ENCODE measurements at regions not wholly inside any gene's neighbourhood (a gene's known extent, or its start where the extent isn't known, plus 50 kb on each side); places are given as distances from the start of the nearest gene placed in this dataset.

GRCh38 chr5:61653807-61654580, 321.9 kb downstream of the ZSWIM6 start:
- DNase-seq, result no peak

- DNase-seq, result no peak
These were observed 322.8 kb downstream of the ZSWIM6 start for GRCh38 chr5:61654876-61655275.

- no peak for DNase-seq
These were observed 325.0 kb downstream of the ZSWIM6 start for GRCh38 chr5:61657010-61657409.

- DNase-seq, result no peak
These were observed 325.6 kb downstream of the ZSWIM6 start for GRCh38 chr5:61657686-61658085.

- DNase-seq, result peak; percentile 78 to 87
These were observed 326.5 kb downstream of the ZSWIM6 start for GRCh38 chr5:61658592-61659008.

- no peak for DNase-seq
These were observed 327.2 kb downstream of the ZSWIM6 start for GRCh38 chr5:61659221-61659696.

DNA sequence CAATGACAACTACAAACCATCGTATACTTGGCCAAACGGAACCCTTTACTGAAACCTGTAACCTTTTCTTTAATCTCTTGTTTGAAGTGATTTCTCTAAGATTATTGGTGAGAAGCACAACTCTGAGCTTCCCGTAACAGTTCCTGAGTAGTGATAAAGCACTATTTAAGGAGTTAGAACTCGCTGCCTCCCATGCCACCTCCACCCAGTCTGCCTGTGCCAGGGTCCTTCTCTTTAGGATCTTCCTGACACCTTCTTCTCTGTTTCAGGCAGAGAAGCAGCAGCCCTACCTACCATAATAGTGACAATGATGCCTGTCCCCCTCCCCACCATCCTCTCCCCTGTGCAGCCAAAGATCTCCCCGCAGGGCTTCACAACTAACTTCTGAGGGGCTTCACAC, 330.6 kb downstream of the ZSWIM6 start:
- DNase-seq, result no peak

- DNase-seq, result no peak
These were observed 334.1 kb downstream of the ZSWIM6 start for GRCh38 chr5:61666064-61666621.

DNA sequence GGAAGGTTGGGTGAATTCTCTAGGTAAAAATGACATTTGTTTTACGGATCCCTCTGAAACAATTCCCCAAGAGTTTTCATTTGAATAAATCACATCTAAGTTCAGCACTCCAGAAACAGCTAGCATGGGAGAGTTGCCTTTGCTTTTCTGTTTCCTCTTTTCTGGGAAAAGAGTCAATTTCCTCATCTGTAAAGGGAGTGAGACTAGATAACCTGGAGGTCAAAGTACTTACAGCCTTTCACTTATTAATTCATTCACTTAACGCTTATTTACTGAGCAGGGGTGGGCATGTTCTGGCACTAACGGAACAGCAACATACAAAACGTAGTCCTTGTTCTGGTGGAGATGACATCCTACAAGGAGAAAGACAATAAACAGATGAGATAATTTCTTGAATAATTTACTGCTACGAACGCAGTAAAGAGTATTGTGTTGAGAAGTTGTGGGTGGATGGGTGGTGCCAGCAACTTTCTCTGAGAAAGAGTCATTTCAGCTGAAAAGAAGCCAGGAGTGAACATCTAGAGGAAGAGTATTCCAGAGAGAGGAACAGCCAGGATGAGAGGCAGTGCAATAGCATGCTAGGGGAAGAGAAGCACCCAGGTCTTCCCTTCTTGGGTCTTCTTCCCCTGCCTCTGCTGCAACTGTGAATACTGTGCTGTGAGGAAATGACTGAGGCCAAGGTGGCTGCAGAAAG, 335.6 kb downstream of the ZSWIM6 start:
- DNase-seq, result no peak

- DNase-seq, result no peak
These were observed 337.5 kb downstream of the ZSWIM6 start for GRCh38 chr5:61669531-61669930.

DNA sequence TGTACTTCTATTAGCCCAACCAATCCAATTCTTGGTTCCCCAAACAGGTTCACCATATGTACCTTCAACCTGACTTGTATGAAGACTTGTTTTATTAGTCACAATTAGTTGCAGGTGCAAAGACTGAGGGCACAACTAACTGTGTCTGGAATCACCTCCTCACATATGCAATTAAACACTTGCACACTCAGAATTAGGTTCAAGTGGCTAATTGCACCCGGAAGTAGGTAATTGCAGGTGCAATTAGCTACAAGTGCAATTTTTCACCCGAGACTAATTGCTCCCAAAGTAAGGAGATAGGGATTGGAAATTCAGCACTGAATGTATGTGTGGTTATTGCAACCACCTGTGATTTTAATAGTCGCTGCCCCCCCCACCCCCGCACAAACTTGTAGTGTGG, 338.9 kb downstream of the ZSWIM6 start:
- no peak for DNase-seq

- DNase-seq, result no peak
These were observed 341.1 kb downstream of the ZSWIM6 start for GRCh38 chr5:61673007-61673735.

DNA sequence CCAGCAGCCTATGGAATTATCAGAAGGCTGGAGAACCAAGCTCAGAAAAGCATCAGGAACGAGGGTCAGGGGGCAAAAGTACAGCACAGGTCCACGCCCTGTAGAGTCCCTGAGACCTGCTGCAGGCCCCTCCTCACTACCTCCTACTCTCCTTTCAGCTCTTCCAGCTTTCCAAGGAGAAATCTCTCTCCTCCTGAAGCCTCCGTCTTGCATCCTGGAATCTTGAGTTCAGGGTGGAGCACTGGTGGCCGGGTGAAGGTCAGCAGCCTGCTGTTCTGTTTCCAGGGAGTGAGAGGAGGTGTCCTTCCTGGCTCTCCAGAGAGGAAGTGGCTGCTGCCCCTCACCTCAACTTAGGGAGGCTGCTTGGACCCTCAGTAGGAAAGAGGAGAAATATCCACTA, 342.3 kb downstream of the ZSWIM6 start:
- DNase-seq, result no peak

DNA sequence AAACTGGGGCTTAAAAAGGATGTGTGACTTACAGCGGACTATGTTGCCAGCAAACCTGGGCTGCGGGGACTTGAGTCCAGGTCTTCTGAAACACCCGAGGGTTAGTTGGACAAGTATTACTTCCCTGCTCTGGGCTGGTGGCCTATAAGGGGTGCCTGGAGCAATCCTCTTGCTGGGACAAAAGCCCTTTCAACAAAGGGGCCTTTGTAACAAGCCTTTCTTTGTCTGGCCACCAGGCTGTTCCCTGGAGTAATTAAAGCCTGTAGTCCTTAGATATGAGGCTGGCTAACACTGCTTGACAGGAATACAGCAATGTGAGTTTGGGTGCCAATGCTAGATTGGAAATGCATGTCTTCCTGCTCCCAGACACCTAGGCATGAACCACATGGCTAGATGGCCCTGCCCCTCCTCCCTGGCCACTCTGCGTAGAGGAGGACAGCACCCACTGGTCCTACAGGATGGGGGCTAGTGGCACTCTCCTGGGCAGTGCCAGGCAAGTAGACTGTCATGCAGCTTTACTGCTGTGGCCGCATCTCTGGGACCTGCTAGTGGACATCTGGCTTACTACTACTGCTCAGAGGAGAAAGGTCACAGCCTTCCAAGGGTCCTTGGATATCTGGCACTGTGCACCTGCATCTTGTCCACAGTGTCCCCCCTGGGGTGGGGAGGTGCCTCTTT, 343.1 kb downstream of the ZSWIM6 start:
- DNase-seq, result no peak

DNA sequence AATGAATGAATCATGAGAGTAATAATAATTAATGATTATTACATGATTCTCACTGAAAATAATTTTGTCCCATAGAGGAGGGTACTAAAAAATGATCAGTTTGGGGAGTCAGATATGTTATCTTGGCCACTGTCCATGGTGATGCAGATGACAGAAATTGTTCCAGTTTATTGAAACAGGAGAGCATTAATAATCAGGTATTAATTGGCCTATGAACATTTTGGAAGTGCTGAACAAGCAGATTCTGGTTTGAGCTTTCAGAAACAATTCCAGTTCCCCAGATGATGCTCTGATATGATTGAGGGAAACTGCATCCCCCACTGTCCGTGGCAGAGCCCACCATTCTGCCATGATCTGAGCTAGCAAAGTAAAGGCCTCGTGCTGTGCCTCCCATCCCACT, 345.2 kb downstream of the ZSWIM6 start:
- DNase-seq, result no peak

DNA sequence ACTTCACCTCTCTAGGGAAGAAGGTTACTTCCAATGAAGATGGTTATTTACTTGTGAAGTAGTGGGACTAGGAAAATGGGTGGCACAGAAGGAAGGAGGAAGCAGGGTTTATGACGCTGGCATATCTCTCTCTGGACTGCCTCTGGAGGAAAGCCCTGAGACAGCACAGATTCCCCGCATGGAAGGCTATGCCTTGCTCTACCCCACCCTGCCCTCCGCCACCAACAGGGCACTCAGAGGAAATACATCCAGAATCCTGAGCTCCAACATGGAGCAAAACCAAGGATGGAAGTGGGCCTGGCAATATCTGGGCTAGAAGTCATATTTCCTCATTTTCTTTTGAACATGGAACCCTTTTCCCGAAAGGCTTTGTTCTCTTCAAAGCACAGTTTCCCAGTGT, 346.9 kb downstream of the ZSWIM6 start:
- no peak for DNase-seq

GRCh38 chr5:61679562-61679961, 347.5 kb downstream of the ZSWIM6 start:
- DNase-seq, result no peak

DNA sequence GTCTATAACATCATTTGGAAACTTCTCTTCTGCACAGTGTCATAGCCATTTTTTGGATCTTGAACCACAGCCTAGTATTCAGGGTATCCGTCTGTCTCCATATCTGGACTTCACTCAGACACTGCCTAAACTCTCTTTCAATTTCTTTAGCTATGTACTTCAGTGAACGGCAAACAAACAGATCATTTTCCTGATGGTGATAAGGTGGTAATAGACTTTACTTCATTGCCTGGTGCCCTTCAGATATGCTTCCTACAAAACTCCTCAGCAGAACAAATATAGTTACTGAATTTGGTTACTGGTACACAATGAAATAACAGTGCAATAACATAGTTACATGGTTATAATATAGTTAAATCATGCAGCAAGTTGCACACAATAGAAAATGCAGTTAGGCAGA, 348.2 kb downstream of the ZSWIM6 start:
- DNase-seq, result no peak

DNA sequence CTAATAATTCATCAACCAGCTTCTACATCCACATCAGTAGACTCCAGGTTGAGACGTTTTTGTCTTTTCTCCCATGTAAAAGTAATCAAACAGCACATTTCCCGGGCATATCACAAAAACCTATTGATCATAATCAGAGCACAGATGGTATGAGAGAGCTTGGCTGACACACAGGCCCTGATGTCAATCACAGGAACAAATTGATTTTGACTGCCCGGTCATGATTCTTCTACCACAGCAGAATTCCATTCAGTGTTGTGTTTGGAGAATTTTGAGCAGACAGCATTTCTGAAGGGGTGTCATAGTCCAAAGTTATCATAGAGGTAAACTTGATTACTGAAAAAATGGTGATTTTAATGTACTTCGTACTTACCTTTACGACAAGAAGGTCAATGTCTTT, 351.1 kb downstream of the ZSWIM6 start:
- DNase-seq, result no peak

DNA sequence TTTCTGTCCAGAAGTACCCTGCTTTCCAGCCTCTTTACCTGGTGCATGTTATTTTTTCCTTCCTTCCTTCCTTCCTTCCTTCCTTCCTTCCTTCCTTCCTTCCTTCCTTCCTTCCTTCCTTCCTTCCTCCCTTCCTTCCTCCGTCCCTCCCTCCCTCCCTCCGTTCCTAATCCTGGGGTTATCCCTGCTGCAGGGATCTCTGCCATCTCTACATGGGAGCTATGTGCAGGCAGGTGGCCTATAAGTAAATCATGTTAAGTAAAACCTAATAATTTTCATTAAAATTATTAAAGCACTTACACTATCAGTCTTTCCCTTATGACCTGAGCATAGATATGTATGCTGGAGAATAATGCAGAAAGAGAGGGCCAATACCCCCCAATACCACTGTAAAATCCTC, 351.9 kb downstream of the ZSWIM6 start:
- no peak for DNase-seq

- DNase-seq, result no peak
These were observed 354.6 kb downstream of the ZSWIM6 start for GRCh38 chr5:61686491-61687257.

- DNase-seq, result no peak
These were observed 355.3 kb downstream of the ZSWIM6 start for GRCh38 chr5:61687371-61687770.
